ENCODE measurements at regions not wholly inside any gene's neighbourhood (a gene's known extent, or its start where the extent isn't known, plus 50 kb on each side); places are given as distances from the start of the nearest gene placed in this dataset.
"Not testable (repeated sequence)": the region's sequence is repeated elsewhere in the genome, so short reads cannot be mapped to it uniquely, and the experiment has no call there.

DNA sequence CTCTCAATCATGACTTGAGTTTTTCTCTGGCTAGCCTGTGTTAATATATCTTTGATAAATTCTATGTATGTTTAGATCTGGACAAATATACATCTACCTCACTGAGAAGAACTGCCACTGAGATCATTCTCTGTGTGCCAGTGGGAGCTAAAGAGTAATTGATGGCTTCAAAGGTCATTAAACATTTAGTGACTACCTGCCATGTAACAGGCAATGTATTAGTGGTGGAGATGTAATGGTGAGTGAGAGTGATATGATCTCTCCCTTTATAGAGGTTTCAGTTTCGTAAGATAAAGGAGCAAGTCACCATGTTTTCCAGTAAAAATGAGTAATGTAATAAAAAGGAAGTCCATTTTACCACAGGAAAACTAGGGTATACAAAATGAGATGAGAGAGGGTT is 235.8 kb upstream of the CDH8 start:
- no peak overlapping the region for H3K27ac Mint-ChIP-seq
- no peak overlapping the region for H3K4me3 Mint-ChIP-seq
- peaks cover 4% of the 10 kb centered on the region for H3K27me3 Mint-ChIP-seq (ENCODE audit: low read depth)
- H3K4me1 Mint-ChIP-seq: no peaks in the 10 kb centered on the region
- TF ChIP-seq, protein P1, sequence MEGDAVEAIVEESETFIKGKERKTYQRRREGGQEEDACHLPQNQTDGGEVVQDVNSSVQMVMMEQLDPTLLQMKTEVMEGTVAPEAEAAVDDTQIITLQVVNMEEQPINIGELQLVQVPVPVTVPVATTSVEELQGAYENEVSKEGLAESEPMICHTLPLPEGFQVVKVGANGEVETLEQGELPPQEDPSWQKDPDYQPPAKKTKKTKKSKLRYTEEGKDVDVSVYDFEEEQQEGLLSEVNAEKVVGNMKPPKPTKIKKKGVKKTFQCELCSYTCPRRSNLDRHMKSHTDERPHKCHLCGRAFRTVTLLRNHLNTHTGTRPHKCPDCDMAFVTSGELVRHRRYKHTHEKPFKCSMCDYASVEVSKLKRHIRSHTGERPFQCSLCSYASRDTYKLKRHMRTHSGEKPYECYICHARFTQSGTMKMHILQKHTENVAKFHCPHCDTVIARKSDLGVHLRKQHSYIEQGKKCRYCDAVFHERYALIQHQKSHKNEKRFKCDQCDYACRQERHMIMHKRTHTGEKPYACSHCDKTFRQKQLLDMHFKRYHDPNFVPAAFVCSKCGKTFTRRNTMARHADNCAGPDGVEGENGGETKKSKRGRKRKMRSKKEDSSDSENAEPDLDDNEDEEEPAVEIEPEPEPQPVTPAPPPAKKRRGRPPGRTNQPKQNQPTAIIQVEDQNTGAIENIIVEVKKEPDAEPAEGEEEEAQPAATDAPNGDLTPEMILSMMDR (IDR thresholded peaks at IDR 0.05; ENCODE audit: unreplicated experiment in 3 of 3): no peak
- no peaks in the 10 kb centered on the region for H3K9me3 Mint-ChIP-seq
- no peaks in the 10 kb centered on the region for H3K36me3 Mint-ChIP-seq (ENCODE audit: low read depth)

DNA sequence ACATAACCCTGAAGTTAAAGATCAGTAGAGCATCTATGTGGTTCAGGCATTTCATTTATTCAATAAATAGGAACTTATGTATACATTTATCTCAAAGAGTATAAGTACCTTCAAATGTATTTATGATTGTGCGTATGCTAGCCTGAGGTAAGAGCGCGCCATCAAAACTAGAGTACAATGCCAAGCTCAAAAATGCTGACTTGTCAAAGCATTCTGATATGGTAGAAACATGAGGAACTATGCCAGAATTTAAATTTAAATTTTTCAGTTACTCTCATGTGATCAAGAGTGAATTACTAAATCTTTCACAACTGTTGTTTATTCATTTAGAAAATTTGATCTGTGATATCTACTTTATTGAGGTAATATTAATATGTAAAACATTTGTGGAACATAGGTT is 225.5 kb upstream of the CDH8 start:
- TF ChIP-seq, protein P1 (IDR thresholded peaks at IDR 0.05; ENCODE audit: unreplicated experiment in 3 of 3): no peak
- Mint-ChIP-seq H3K9me3 (peaks cover 9% of the 10 kb centered on the region), H3K27me3 (ENCODE audit: low read depth) (peaks cover 4% of the 10 kb centered on the region), H3K36me3 (ENCODE audit: low read depth) (no peaks in the 10 kb centered on the region), H3K4me1 (no peaks in the 10 kb centered on the region), H3K27ac (no peak overlapping the region), H3K4me3 (no peak overlapping the region)

DNA sequence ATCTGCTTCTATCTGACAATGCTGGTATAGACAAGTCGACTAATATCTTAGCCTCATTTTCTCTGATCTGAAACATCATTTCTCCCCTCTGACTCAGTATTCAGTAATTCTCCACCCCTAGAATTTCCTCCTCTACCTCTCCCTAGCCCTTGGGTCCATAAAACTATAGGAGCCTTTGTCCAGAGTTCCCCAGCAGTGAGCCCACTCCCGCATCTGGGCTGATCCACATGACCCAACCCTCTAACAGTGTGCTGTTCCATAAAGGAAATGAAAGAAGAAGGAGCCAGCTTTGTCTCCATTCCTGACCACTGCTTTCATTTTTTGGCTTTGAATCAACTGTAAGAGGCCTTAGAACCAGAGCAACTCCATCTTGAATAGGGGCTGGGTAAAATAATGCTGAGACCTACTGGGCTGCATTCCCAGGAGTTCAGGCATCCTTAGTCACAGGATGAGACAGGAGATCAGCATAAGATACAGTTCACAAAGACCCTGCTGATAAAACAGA is 222.7 kb upstream of the CDH8 start:
- not testable (repeated sequence) for H3K9me3 Mint-ChIP-seq; H3K27me3 Mint-ChIP-seq (ENCODE audit: low read depth); H3K27ac Mint-ChIP-seq

DNA sequence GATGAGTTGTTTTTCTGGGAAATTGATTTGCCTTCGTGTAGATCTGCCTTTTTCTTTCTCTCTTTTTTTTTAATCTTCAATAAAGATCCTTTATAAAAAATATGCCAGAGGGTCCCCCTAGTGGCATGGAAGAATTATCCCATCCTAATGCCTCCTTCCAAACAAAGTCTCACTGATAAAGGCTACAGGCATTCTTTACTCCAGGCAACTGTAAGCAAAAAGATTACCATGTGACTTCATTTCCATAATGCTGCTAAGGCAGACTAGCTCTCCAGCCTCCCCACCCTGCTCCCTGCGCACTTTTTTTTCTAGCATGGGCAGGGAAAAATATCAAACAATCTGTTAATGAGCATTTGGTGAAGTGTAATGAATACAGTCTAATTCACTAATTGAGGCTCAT is 220.2 kb upstream of the CDH8 start:
- TF ChIP-seq, protein P1 (IDR thresholded peaks at IDR 0.05; ENCODE audit: unreplicated experiment in 3 of 3): peak; percentile 26 to 49 (median 35)

More for the DNA sequence above, 222.7 kb upstream of the CDH8 start:
- H3K4me1 Mint-ChIP-seq; H3K4me3 Mint-ChIP-seq; H3K36me3 Mint-ChIP-seq (ENCODE audit: low read depth): not testable (repeated sequence)

DNA sequence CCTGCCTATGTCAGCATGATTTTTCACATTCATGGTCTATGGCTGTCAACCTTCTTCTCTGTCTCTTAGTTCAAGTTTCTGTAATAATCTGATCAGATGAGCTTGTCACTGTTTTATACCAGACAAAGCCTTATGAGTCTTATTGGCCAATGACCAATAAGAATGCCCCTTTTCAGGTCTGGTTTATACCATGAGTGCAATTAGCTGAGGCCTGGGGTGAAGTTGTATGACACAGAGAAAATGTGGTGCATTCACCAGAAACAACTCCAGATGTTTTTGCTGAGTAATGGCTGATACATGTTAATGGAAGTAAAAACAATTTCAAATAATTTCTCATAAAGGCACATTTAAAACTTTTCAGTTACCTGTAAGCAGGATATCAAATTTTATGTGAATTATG is 218.6 kb upstream of the CDH8 start:
- H3K27ac Mint-ChIP-seq: no peak overlapping the region
- no peaks in the 10 kb centered on the region for H3K4me1 Mint-ChIP-seq
- H3K27me3 Mint-ChIP-seq (ENCODE audit: low read depth): peaks cover 4% of the 10 kb centered on the region
- H3K9me3 Mint-ChIP-seq: no peaks in the 10 kb centered on the region
- no peaks in the 10 kb centered on the region for H3K36me3 Mint-ChIP-seq (ENCODE audit: low read depth)
- H3K4me3 Mint-ChIP-seq: no peak overlapping the region
- TF ChIP-seq, protein P1 (IDR thresholded peaks at IDR 0.05; ENCODE audit: unreplicated experiment in 3 of 3): no peak

More for the DNA sequence above, 220.2 kb upstream of the CDH8 start:
- no peak overlapping the region for H3K27ac Mint-ChIP-seq
- no peak overlapping the region for H3K4me3 Mint-ChIP-seq
- peaks cover 4% of the 10 kb centered on the region for H3K27me3 Mint-ChIP-seq (ENCODE audit: low read depth)
- no peaks in the 10 kb centered on the region for H3K4me1 Mint-ChIP-seq
- H3K9me3 Mint-ChIP-seq: no peaks in the 10 kb centered on the region
- H3K36me3 Mint-ChIP-seq (ENCODE audit: low read depth): no peaks in the 10 kb centered on the region

DNA sequence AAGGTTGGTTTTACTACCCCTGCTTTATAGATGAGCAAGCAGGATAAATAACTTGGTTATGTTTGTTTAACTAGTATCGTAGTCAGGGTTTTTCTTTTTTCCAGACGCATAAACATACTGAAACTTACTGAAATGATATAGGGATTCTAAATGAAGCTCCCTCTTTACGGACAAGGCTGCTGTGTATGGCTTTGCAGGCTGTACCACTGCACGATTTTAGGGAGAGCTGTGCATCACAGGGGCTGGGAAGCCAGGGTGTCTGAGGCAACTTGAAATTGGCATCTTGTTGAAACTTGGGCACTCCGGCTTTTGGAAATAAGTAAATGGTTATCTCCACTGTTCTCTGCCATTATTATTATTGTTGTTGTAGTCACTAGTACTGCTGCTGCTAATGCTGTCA is 218.1 kb upstream of the CDH8 start:
- H3K36me3 Mint-ChIP-seq (ENCODE audit: low read depth): no peaks in the 10 kb centered on the region
- H3K9me3 Mint-ChIP-seq: no peaks in the 10 kb centered on the region
- peak overlapping the region in 1 of 3 experiments; percentile 55 for H3K27ac Mint-ChIP-seq
- no peaks in the 10 kb centered on the region for H3K4me1 Mint-ChIP-seq
- peaks cover 4% of the 10 kb centered on the region for H3K27me3 Mint-ChIP-seq (ENCODE audit: low read depth)
- TF ChIP-seq, protein P1 (IDR thresholded peaks at IDR 0.05; ENCODE audit: unreplicated experiment in 3 of 3): no peak
- no peak overlapping the region for H3K4me3 Mint-ChIP-seq

Data from nephron (organoid).